LNCaP clone FGC (cell line): ENCODE measurements at regions not wholly inside any gene's neighbourhood (a gene's known extent, or its start where the extent isn't known, plus 50 kb on each side); places are given as distances from the start of the nearest gene placed in this dataset.
A peak's percentile ranks its signal among the peaks of the same experiment; 100 is the strongest.

Source experiments
- DNase-seq: peaks from one replicate; pipeline ENCODE4 v3.0.0-alpha.2; 2011; ENCODE audit warnings: low read depth
- H3K4me3 ChIP-seq: 2 replicates; pipeline ENCODE4 v1.5.1; 2011; ENCODE audit warnings: mild to moderate bottlenecking, low read depth, low read length, control low read depth
- CTCF ChIP-seq: IDR thresholded peaks from 2 replicates; pipeline ENCODE4 v1.5.1; 2012; ENCODE audit warnings: mild to moderate bottlenecking; ENCODE audit not compliant: control insufficient read depth, insufficient read depth; ENCODE audit errors: extremely low read depth

DNA sequence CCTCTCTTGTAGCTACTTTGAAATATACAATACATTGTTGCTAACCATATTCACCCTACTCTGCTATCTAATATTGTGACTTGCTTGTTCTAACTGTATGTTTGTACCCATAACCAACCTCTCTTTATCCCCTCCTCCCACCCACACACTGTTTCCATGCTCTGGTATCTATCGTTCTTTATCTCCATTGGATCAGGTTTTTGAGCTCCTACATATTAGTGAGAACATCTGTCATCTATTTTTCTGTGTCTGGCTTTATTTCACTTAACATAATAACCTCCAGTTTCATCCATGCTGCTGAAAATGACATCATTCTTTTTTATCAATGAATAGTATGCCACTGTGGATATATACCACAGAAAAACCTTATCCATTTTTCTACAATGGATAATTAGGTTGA, 1230.1 kb downstream of the PLA2G4A start:
- no peak overlapping the region for H3K4me3 ChIP-seq
- DNase-seq = no peak
- no peak for TF ChIP-seq CTCF

DNA sequence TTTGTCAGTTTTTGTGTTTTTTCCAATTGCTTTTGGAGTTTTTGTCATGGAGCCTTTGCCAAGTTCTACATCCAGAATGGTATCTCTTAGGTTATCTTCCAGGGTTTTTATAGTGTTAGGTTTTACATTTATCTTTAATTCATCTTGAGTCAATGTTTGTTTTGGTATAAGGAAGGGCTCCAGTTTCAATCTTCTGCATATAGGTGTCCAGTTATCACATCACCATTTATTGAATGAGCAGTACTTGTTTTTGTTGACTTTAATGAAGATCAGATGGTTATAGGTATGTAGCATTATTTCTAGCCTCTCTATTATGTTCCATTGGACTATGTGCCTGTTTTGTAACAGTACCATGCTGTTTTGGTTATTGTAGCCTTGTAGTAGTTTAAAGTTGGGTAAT, 1233.1 kb downstream of the PLA2G4A start:
- DNase-seq = peak; percentile 94
- no peak overlapping the region for H3K4me3 ChIP-seq
- no peak for TF ChIP-seq CTCF

- no peak for TF ChIP-seq CTCF
- no peak for DNase-seq
- H3K4me3 ChIP-seq = no peak overlapping the region
Observed at GRCh38 chr1:188062456-188062855, 1233.7 kb downstream of the PLA2G4A start.

- H3K4me3 ChIP-seq = no peak overlapping the region
- no peak for TF ChIP-seq CTCF
- no peak for DNase-seq
Observed at GRCh38 chr1:188065917-188066316, 1237.2 kb downstream of the PLA2G4A start.

DNA sequence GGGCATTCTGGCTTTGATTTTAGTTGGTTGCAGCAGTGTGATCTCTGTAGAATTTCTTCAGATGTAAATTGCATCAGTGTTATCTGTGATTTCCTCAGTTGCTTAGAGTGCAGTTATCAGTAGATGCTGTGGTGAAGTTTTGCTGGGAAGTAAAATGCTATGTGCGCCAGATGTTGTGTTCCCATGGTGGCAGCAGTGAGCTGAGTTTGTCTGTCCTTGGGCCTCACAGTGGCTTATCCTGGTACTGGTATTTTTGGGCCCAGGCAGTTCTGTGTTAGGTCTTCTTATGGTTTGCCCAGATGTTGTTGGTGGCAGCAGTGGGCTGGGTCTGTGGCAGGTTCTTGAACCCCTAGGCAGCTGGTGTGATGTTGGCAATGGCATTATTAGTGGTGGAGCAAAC, 1242.1 kb downstream of the PLA2G4A start:
- peak; percentile 19; the same call in 1 of the 2 replicates for TF ChIP-seq CTCF
- no peak for DNase-seq

DNA sequence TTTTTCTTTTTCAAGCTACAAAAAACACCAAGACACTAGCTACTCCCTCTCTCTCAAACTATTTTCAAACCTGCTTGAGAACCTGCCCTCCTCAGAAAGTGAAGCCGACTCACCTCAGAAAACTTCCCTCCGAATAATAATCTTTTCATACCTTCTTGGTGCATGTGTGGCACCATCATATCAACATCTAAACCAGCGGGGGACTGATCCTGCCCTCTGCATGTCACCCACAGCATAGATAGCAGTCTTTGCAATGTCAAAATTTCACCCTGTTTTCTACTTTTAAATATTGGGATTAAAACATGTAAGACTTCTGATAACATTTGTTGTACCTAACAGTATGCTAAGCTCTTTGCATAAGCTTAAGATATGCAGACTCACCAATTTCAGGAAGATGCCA, 1260.3 kb downstream of the PLA2G4A start:
- no peak for TF ChIP-seq CTCF
- no peak for DNase-seq

More for the DNA sequence above, 1242.1 kb downstream of the PLA2G4A start:
- H3K4me3 ChIP-seq = no peak overlapping the region

GRCh38 chr1:188089461-188089860, 1260.7 kb downstream of the PLA2G4A start:
- H3K4me3 ChIP-seq = no peak overlapping the region
- DNase-seq = no peak
- no peak for TF ChIP-seq CTCF

More for the DNA sequence above, 1260.3 kb downstream of the PLA2G4A start:
- no peak overlapping the region for H3K4me3 ChIP-seq
